ENCODE measurements at regions not wholly inside any gene's neighbourhood (a gene's known extent, or its start where the extent isn't known, plus 50 kb on each side); places are given as distances from the start of the nearest gene placed in this dataset.

DNA sequence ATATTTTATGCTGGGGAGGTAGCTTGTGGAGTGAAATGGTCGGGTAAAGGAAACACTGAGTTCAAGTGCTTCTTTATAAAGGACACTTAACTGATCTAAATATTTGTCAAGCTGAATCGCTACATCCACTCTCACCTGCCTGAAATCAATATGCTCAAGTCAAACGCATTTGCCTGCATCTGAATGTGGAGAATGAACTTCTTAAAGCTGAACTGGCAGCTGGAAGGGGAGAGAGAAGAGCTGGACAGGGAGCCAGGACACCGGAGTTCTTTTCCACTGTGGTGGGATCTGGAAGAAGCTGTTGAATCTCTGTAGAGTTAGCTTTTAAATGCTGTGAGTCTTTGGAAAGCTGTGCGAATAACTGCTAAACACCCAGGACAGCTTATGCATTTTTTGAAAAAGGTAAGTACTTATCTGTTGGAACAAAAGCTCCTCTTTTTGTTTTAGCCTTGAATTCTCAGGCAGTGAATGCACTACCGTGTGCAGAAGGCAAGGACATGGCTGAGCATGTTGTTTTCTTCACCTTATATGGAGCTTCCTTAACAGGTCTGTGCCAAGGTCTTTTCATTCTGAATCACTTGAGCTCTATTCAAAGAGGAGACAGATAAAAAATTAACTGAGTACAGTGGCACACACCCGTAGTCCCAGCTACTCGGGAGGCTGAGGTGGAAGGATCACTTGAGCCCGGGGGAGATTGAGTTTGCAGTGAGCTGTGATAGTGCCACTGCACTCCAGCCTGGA, 74.2 kb upstream of the KLF7 start:
- Histone ChIP-seq H3K27ac (ENCODE audit: low read depth, low read length) (no peak overlapping the region), H3K4me2 (ENCODE audit: low read length) (no peak overlapping the region), H3K9me3 (ENCODE audit: control insufficient read depth in 1 of 2, insufficient read depth in 1 of 2, low read depth in 1 of 2, low read length in 2 of 2) (no peaks in the 10 kb centered on the region), H3K4me1 (ENCODE audit: control insufficient read depth in 1 of 2, insufficient read depth in 2 of 2, low read length in 2 of 2) (peaks cover 0 to 8% of the 10 kb centered on the region in 2 experiments; a peak in 2 of 4 replicates), H3K27me3 (ENCODE audit: insufficient read depth, low read length) (no peaks in the 10 kb centered on the region), H2AFZ (ENCODE audit: low read depth, low read length, poor library complexity, severe bottlenecking) (no peak overlapping the region), H3K79me2 (ENCODE audit: insufficient read depth, low read length) (no peaks in the 10 kb centered on the region), H3K36me3 (ENCODE audit: control insufficient read depth in 1 of 2, insufficient read depth in 2 of 2, low read length in 2 of 2) (no peaks in the 10 kb centered on the region), H3K4me3 (replicated peaks in 1 of 2; ENCODE audit: low read depth in 1 of 2, low read length in 2 of 2) (no peak overlapping the region), H3K9me2 (ENCODE audit: insufficient read depth) (no peaks in the 10 kb centered on the region), H4K20me1 (ENCODE audit: insufficient read depth) (no peaks in the 10 kb centered on the region), H3K9ac (ENCODE audit: low read length) (no peak overlapping the region)
- ATAC-seq (no peak), DNase-seq (ENCODE audit: low read depth, low spot score) (no peak)
- RAD21 ChIA-PET (ENCODE audit: low non-redundant PET in 1 of 2, low total read pairs in 2 of 2, uncharacterized antibody in 2 of 2, unreplicated experiment in 2 of 2): no interaction called here
- POLR2A ChIA-PET: no interaction called here
- TF ChIP-seq JUND (IDR thresholded peaks at IDR 0.05) (no peak), EZH2phosphoT487 (IDR thresholded peaks at IDR 0.05; ENCODE audit: borderline replicate concordance) (no peak), TCF7L2 (IDR thresholded peaks at IDR 0.05; ENCODE audit: borderline replicate concordance, extremely low read depth, insufficient read depth, insufficient read length) (no peak), SRF (IDR thresholded peaks at IDR 0.05; ENCODE audit: low read depth) (no peak), CBX3 (IDR thresholded peaks at IDR 0.05; ENCODE audit: low read depth) (no peak), ZNF274 (IDR thresholded peaks at IDR 0.05; ENCODE audit: low read depth, low read length) (no peak), SP1 (IDR thresholded peaks at IDR 0.05; ENCODE audit: low read depth) (no peak), CTCF (IDR thresholded peaks at IDR 0.05 in 2 of 3, conservative IDR thresholded peaks at IDR 0.05 in 1 of 3; ENCODE audit: borderline replicate concordance in 1 of 3, insufficient read depth in 1 of 3, low read depth in 2 of 3, low read length in 2 of 3) (no peak), RAD21 (IDR thresholded peaks at IDR 0.05; ENCODE audit: low read depth) (no peak)
- TF ChIP-seq, protein P1, sequence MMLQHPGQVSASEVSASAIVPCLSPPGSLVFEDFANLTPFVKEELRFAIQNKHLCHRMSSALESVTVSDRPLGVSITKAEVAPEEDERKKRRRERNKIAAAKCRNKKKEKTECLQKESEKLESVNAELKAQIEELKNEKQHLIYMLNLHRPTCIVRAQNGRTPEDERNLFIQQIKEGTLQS (IDR thresholded peaks at IDR 0.05): no peak
- intact Hi-C loops (cut with micrococcal nuclease): loop anchor here (10.0 kb wide), 1 partner anchor 255 kb away; no protein-coding TSS in a partner anchor
- CTCF ChIA-PET: interaction anchor here (1.6 kb wide), 1 partner anchor 233 kb away, joined by 5 read pairs; no protein-coding TSS in a partner anchor
- no TSS peak for BruUV-seq (replicated peaks)
